ENCODE measurements at regions not wholly inside any gene's neighbourhood (a gene's known extent, or its start where the extent isn't known, plus 50 kb on each side); places are given as distances from the start of the nearest gene placed in this dataset.

DNA sequence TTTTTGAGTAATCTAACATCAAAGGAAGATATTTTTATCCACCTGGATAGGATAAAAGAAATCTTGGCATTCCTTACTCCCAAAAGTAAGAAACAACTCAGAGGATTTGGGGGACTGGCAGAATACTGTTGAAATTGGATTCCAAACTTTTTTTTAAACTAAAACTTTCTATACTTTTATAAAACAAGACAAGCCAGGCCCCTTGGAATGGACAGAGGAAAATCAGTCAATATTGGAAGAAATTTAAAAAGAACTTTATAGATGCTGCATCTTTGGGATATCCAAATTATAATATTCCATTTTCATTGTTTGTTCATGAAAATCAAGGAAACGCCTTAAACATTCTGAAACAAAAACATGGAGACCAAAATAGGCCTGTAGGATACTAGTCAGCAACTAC is 147.6 kb upstream of the PIEZO2 start:
- no peaks in the 10 kb centered on the region for H3K9me3 ChIP-seq
- H3K4me3 ChIP-seq: no peak overlapping the region
- H3K27ac ChIP-seq: no peak overlapping the region
- no peaks in the 10 kb centered on the region for H3K36me3 ChIP-seq
- intact Hi-C loops (cut with DNase I): no loop called here
- TF ChIP-seq EP300 (IDR thresholded peaks at IDR 0.05) (no peak), POLR2A (IDR thresholded peaks at IDR 0.05) (no peak)
- TF ChIP-seq, protein P1, sequence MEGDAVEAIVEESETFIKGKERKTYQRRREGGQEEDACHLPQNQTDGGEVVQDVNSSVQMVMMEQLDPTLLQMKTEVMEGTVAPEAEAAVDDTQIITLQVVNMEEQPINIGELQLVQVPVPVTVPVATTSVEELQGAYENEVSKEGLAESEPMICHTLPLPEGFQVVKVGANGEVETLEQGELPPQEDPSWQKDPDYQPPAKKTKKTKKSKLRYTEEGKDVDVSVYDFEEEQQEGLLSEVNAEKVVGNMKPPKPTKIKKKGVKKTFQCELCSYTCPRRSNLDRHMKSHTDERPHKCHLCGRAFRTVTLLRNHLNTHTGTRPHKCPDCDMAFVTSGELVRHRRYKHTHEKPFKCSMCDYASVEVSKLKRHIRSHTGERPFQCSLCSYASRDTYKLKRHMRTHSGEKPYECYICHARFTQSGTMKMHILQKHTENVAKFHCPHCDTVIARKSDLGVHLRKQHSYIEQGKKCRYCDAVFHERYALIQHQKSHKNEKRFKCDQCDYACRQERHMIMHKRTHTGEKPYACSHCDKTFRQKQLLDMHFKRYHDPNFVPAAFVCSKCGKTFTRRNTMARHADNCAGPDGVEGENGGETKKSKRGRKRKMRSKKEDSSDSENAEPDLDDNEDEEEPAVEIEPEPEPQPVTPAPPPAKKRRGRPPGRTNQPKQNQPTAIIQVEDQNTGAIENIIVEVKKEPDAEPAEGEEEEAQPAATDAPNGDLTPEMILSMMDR (IDR thresholded peaks at IDR 0.05): no peak
- no peaks in the 10 kb centered on the region for H3K27me3 ChIP-seq
- no peaks in the 10 kb centered on the region for H3K4me1 ChIP-seq (ENCODE audit: insufficient read depth)
- no peak for DNase-seq
- WGBS, 3 donors: 59 to 87% (median 67%) methylated on average over 1 of the region's 1 CpG

DNA sequence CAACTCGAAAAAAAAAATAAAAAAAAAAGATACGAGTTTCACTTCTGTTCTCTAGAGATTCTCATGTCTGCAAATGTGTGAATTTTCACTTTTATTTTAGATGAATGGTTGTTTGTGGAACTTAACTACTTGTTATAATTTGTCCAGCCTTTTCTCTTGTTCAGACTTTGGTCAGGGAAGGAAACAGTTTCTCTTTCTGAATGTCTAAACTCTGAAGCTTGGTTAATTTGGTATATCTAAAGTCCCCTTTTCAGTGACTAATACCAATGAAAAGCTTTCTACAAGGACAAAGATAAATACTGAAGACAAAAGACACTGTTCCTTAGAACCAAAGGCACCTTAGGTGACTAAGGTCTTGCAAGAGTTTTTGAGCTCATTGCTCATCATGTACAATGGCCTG is 144.4 kb upstream of the PIEZO2 start:
- 77 to 88% (median 78%) methylated on average over 2 of the region's 2 CpGs for WGBS, 3 donors
- no peak overlapping the region for H3K4me3 ChIP-seq
- H3K27me3 ChIP-seq: no peaks in the 10 kb centered on the region
- H3K27ac ChIP-seq: no peak overlapping the region
- intact Hi-C loops (cut with DNase I): no loop called here
- DNase-seq: no peak
- TF ChIP-seq, protein P1 (IDR thresholded peaks at IDR 0.05): no peak
- no peak for TF ChIP-seq POLR2A (IDR thresholded peaks at IDR 0.05)
- no peak for TF ChIP-seq EP300 (IDR thresholded peaks at IDR 0.05)
- H3K4me1 ChIP-seq (ENCODE audit: insufficient read depth): no peaks in the 10 kb centered on the region
- H3K9me3 ChIP-seq: no peaks in the 10 kb centered on the region
- no peaks in the 10 kb centered on the region for H3K36me3 ChIP-seq

DNA sequence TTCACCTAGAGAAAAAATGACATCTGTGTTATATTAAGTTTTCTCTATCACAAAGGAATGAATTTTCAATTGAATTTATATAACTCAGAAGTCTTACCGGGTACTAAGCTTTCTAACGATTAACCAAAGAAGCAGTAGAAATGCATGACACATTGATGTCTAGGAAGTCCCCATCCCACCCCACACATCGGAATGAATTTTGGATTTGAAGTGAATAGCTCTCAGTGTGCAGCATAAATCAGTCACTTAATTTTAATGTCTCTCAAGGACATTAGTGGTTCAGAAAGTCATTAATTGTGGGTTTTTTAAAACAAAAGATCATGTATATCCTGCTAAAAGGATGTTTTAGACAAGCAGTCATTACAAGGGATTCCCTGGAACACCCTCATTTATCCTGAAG is 141.4 kb upstream of the PIEZO2 start:
- Histone ChIP-seq H3K9me3 (no peaks in the 10 kb centered on the region), H3K27ac (no peak overlapping the region), H3K27me3 (no peaks in the 10 kb centered on the region), H3K4me1 (ENCODE audit: insufficient read depth) (no peaks in the 10 kb centered on the region), H3K4me3 (no peak overlapping the region), H3K36me3 (no peaks in the 10 kb centered on the region)
- intact Hi-C loops (cut with DNase I): no loop called here
- DNase-seq: no peak
- WGBS, 3 donors: 31 to 35% (median 33%) methylated on average over 3 of the region's 3 CpGs
- TF ChIP-seq, protein P1 (IDR thresholded peaks at IDR 0.05): no peak
- TF ChIP-seq EP300 (IDR thresholded peaks at IDR 0.05) (no peak), POLR2A (IDR thresholded peaks at IDR 0.05) (no peak)

DNA sequence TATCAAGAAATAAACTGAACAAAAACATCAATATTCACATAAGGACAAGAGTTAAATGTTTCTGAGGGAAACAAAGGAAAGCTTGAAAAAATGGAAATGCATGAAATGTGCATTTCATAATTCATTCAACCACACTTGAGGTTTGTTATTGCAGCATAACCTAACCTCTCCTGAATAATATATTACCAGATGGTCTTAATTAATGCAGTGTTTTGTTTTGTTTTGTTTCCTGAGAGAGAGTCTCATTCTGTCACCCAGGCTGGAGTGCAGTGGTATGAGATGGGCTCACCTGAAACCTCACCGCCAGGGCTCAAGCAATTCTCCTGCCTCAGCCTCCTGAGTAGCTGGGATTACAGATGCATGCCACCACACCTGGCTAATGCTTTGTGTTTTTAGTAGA is 139.9 kb upstream of the PIEZO2 start:
- no peak overlapping the region for H3K27ac ChIP-seq
- WGBS, 3 donors: 90 to 100% (median 96%) methylated on average over 1 of the region's 1 CpG
- TF ChIP-seq, protein P1 (IDR thresholded peaks at IDR 0.05): no peak
- no peak for TF ChIP-seq EP300 (IDR thresholded peaks at IDR 0.05)
- no peak for TF ChIP-seq POLR2A (IDR thresholded peaks at IDR 0.05)
- H3K4me1 ChIP-seq (ENCODE audit: insufficient read depth): no peaks in the 10 kb centered on the region
- no peaks in the 10 kb centered on the region for H3K36me3 ChIP-seq
- H3K9me3 ChIP-seq: no peaks in the 10 kb centered on the region
- DNase-seq: no peak
- intact Hi-C loops (cut with DNase I): no loop called here
- H3K4me3 ChIP-seq: no peak overlapping the region
- H3K27me3 ChIP-seq: no peaks in the 10 kb centered on the region

DNA sequence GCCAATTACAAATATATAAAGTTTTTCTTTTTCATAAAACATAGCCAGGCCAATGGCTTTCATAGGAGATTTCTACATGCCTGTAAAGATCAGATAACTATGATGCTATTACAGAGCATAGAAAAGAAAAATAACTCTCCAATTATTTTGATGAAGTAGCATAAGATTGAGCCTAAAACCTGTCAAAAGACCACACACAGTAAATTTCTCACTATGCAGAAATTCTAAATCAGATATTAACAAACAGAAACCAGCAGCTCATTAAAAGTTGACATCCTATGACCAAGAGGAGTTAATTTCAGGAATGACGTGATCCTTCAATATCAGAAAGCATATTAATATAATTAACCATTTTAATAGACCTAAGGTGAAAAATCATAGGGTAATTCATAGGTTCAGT is 139.0 kb upstream of the PIEZO2 start:
- no peak for DNase-seq
- WGBS, 3 donors: 71 to 89% (median 78%) methylated on average over 1 of the region's 1 CpG
- no peaks in the 10 kb centered on the region for H3K9me3 ChIP-seq
- H3K4me1 ChIP-seq (ENCODE audit: insufficient read depth): no peaks in the 10 kb centered on the region
- intact Hi-C loops (cut with DNase I): no loop called here
- no peak for TF ChIP-seq POLR2A (IDR thresholded peaks at IDR 0.05)
- no peak for TF ChIP-seq EP300 (IDR thresholded peaks at IDR 0.05)
- TF ChIP-seq, protein P1 (IDR thresholded peaks at IDR 0.05): no peak
- no peaks in the 10 kb centered on the region for H3K27me3 ChIP-seq
- no peak overlapping the region for H3K4me3 ChIP-seq
- no peak overlapping the region for H3K27ac ChIP-seq
- no peaks in the 10 kb centered on the region for H3K36me3 ChIP-seq

Data from ovary (tissue), 7 donors.